GM18511 (cell line): ENCODE measurements at regions not wholly inside any gene's neighbourhood (a gene's known extent, or its start where the extent isn't known, plus 50 kb on each side); places are given as distances from the start of the nearest gene placed in this dataset.
"Not testable (repeated sequence)": the region's sequence is repeated elsewhere in the genome, so short reads cannot be mapped to it uniquely, and the experiment has no call there.

ENCODE experiments used
- ATAC-seq: cut with Tn5 transposase; IDR thresholded peaks from one replicate; pipeline ENCODE4 v1.9.1; 2021; ENCODE audit warnings: mild to moderate bottlenecking, moderate library complexity; ENCODE audit not compliant: unreplicated experiment

- ATAC-seq = no peak
Observed at GRCh38 chr7:124254396-124254795, 221.5 kb upstream of the TMEM229A start.

DNA sequence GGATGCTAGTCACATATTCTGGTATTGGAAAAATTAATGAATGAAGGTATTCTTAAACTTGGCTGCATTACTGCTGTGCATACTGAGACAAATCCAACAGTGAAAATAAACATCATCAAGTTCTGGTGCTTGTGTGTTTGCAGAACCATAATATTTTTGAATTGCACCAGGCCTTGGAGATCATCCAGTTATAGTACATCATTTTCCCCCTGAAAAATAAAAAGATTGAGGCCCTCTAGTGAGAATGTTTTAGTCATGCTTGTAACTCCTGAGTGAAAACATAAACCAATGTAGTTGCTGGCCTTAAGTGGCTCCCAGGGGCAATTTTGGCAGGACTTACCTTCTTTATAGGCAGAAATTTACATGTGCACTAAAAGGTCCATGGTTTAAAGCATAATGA is 218.8 kb upstream of the TMEM229A start:
- no peak for ATAC-seq

DNA sequence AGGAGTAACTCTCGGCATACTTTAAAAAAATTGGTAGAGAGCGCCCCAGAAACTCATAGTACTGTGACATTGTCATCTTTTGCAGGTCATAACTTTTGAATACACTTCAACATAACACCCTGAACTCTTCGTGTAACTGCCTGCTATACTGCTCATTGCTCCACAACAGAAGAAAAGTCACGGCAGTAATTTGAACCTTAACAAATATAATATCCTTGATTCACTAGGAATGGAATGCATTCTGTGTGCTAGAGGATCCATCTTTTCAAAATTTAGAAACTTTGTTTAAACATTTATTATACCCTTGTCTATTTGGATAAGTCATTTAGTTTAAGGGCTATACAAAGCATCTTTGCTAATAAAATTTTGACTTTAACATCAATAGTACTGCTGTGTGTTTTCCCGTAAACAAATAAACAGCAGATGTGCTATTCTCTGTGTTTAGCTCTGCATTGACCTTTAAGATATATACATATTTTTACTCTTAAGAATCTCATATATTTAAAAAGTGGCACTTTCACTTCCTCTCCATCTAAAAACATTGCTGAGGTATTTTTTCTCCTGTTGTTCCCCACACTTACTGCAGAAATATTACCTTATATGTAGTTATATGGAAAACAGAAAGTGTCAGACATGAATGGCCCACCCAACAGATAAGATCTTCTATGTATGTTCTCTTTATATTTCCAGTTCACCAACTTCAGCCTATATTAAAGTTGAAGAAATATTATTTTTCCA is 217.6 kb upstream of the TMEM229A start:
- no peak for ATAC-seq

GRCh38 chr7:124247691-124248090 is 214.8 kb upstream of the TMEM229A start:
- ATAC-seq = no peak

GRCh38 chr7:124246262-124246863 is 213.5 kb upstream of the TMEM229A start:
- ATAC-seq = no peak

GRCh38 chr7:124244469-124244868 is 211.6 kb upstream of the TMEM229A start:
- not testable (repeated sequence) for ATAC-seq

GRCh38 chr7:124219681-124220080 is 186.8 kb upstream of the TMEM229A start:
- no peak for ATAC-seq

GRCh38 chr7:124208642-124209041 is 175.8 kb upstream of the TMEM229A start:
- ATAC-seq = no peak

DNA sequence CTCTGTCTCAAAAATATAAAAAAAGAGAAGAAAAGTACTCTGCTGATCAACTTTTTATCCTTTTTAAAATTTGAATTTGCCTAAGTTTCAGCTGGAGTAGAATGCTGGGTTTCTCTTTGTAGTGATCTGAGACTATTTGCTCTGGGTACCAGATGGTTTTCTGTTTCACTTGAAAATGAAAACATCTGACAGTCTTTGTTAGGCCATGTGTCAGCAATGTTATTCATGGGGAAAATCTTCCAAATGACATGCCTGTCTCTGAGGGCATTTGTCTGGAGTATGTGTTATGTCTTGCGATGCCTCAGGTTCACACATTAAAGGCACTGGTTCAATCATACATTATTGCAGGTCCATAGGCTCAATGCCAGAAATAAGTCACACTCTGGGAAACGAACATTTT is 175.3 kb upstream of the TMEM229A start:
- peak; percentile 45 for ATAC-seq

DNA sequence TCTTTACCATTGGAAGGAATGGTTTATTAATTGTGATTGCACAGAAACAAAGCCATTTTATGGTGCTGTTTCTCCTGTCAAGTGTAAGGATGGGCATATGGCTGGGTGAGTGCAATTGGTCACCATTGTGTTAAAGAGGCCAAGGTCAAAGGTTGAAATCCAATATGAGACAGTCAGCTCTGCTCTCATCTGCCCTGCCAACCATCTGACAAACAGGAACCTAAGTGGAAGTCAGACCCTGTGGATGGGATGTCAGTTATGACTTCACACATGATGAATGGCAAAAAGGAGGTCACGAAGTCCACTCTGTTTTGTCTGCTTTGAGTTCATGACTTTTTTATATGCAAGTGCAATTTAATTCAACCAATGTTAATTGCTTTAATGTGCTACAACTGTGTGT is 172.7 kb upstream of the TMEM229A start:
- ATAC-seq = no peak

DNA sequence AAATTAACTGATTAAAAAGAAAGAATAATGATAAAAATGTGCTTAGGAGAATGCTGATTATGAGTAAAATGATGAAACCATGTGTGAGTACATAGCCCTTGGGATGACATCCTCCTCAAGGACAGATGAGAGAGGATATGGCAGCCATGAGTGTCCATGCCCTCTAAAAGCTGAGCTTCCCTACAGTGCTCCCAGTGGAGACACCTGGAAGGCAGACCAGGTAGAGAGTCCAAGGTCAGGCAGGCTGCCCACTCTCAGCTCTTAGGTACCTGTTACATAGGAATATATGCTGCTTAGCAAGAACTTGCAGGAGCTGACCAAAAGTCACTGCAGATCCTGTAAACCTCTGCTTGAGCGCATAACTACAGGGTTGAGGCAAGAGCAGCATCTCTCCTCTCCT is 169.7 kb upstream of the TMEM229A start:
- no peak for ATAC-seq

- ATAC-seq = no peak
Observed at GRCh38 chr7:124201768-124202349, 169.0 kb upstream of the TMEM229A start.

- no peak for ATAC-seq
Observed at GRCh38 chr7:124196519-124196918, 163.7 kb upstream of the TMEM229A start.

DNA sequence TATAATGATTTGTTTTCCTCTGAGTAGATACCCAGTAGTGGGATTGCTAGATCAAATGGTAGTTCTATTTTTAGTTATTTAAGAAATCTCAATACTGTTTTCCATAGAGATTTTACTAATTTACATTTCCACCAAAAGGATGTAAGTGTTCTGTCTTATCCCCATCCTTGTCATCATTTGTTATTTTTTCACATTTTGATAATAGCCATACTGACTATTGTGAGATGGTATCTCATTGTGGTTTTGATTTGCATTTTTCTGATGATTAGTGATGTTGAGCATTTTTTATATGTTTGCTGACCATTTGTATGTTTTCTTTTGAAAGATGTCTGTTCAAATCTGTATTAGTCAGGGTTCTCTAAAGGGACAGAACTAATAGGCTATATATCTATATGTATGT is 160.0 kb upstream of the TMEM229A start:
- ATAC-seq = no peak

GRCh38 chr7:124191713-124192112 is 158.8 kb upstream of the TMEM229A start:
- no peak for ATAC-seq

DNA sequence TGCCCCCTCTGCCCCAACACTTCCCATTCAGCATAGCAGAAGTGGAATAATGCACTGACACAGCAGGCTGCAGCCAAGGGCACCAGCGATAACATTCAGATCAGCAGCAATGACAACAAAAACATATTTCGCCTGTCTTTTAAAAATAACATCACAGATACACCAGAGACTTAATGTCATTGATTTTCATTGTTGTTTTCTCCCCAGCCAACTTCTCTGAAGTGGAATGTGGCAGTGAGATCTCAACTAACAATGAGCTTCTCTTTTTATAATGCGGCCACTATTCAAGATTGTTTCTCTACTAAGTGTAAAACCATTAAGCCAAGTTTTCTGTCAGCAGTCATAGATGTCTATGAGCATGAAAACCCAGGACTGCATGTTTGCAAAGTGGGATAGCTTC is 158.2 kb upstream of the TMEM229A start:
- no peak for ATAC-seq

GRCh38 chr7:124188576-124188975 is 155.7 kb upstream of the TMEM229A start:
- no peak for ATAC-seq

DNA sequence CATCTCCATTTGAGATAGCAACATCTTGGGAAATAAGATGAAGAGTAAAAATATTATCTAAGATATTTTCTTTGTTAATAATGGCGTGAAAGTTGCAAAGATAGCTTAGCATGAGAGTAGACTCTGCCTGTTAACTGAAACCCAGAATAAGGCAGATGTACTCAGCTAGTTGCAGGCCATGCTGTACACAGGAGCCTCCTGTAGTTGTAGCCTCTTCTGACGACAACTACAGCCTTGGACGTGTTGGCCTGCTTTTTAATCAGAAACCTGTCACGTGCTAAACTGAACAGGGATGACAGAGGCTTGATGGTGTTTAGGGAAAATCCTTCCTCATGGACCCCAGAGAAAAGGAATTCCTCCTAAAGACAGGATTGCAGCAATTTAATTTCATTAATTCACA is 155.1 kb upstream of the TMEM229A start:
- ATAC-seq = no peak

DNA sequence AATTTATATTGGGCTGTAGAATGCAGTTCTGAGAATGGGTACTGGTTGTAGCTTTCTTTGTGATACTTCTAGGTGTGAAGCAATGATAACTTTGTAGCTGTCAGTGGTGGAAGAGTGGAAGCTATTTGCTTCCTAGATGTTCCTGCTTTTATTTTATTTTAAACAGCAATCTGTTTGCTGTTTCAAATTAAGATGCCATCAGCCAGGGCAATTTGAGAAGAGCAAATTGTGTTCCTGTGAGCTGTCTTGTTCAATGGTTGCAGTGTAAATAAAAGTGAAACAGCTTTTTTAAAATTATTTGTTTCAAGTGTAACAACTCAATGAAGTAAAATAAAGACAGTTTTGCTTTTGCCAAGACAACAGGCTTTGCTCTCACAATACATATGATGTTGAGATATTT is 150.8 kb upstream of the TMEM229A start:
- no peak for ATAC-seq

DNA sequence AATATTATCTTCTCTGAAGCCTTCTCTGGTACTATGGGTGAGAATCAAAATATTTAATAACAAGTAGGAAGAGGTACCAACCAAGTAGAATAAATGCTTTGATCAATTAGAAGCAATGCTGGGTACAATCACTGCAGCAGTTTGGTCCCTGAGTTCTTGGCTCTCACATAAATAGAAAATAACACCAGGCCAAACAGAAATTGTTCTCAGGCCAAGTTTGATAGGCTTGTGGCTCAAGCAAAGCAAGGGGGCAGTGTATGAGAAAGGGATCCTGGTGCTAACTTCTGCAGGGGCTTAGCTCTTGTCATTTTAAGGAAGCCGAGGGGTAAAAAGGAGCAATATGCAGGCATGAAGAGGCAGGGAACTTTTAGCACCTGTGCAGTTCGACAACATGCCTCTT is 146.8 kb upstream of the TMEM229A start:
- ATAC-seq = no peak

DNA sequence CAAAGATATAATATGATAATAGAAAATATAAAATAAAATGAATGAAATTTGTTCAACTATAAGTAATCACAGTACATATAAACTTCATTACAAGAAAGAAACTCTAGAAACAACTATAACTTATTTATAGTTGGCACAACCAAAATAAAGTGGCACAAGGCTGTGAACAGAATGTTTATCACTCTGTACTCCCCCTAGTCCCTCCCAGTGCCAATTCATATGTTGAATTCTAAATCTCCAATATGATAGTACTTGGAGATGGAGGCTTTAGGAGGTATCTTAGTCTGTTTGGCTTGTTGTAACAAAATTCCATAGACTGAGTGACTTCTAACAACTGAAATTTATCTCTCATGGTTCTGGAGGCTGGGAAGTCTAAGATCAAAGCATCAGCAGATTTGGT is 145.0 kb upstream of the TMEM229A start:
- no peak for ATAC-seq

- not testable (repeated sequence) for ATAC-seq
Observed at GRCh38 chr7:124171812-124172211, 138.9 kb upstream of the TMEM229A start.
